ENCODE measurements at regions not wholly inside any gene's neighbourhood (a gene's known extent, or its start where the extent isn't known, plus 50 kb on each side); places are given as distances from the start of the nearest gene placed in this dataset.

DNA sequence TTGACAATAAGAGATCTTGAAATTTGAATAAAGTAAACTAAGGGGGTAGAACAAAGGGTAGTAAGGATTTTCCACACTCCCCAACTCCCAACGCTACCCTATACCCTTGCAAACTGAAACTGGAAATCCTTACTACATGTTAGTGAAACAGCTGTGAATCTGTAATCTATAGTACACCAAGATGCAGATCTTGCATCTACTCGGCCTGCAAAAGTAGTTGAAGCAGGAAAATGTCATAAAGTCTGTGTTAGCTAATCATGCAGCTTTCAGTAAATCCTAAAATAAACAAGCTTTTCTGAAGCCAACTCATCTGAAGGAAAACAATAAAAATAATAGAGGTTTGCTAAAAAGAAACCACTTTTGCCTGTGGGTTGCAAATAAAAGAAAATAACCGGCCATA lies 1242.0 kb upstream of the ACO1 start:
- TF ChIP-seq, protein P1, sequence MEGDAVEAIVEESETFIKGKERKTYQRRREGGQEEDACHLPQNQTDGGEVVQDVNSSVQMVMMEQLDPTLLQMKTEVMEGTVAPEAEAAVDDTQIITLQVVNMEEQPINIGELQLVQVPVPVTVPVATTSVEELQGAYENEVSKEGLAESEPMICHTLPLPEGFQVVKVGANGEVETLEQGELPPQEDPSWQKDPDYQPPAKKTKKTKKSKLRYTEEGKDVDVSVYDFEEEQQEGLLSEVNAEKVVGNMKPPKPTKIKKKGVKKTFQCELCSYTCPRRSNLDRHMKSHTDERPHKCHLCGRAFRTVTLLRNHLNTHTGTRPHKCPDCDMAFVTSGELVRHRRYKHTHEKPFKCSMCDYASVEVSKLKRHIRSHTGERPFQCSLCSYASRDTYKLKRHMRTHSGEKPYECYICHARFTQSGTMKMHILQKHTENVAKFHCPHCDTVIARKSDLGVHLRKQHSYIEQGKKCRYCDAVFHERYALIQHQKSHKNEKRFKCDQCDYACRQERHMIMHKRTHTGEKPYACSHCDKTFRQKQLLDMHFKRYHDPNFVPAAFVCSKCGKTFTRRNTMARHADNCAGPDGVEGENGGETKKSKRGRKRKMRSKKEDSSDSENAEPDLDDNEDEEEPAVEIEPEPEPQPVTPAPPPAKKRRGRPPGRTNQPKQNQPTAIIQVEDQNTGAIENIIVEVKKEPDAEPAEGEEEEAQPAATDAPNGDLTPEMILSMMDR (conservative IDR thresholded peaks at IDR 0.05; ENCODE audit: low read length), result no peak
- no peak for TF ChIP-seq EZH2phosphoT487 (IDR thresholded peaks at IDR 0.05; ENCODE audit: borderline replicate concordance)

Data from Loucy (cell line).